Fibroblast of the conjunctiva (primary cell): ENCODE measurements at regions not wholly inside any gene's neighbourhood (a gene's known extent, or its start where the extent isn't known, plus 50 kb on each side); places are given as distances from the start of the nearest gene placed in this dataset.
"Not testable (repeated sequence)": the region's sequence is repeated elsewhere in the genome, so short reads cannot be mapped to it uniquely, and the experiment has no call there.

Source experiments
- DNase-seq: peaks from one replicate; pipeline ENCODE4 v3.0.0-alpha.2; 2010; ENCODE audit warnings: low read depth

- not testable (repeated sequence) for DNase-seq
Measured at GRCh38 chr16:46387720-46388119, 233.5 kb downstream of the SHCBP1 start.

GRCh38 chr16:46386805-46387620 lies 234.2 kb downstream of the SHCBP1 start:
- DNase-seq = not testable (repeated sequence)

- not testable (repeated sequence) for DNase-seq
Measured at GRCh38 chr16:46386110-46386771, 234.9 kb downstream of the SHCBP1 start.

GRCh38 chr16:46384285-46385061 lies 236.7 kb downstream of the SHCBP1 start:
- DNase-seq = not testable (repeated sequence)

- not testable (repeated sequence) for DNase-seq
Measured at GRCh38 chr16:46383581-46383980, 237.6 kb downstream of the SHCBP1 start.

GRCh38 chr16:46382791-46383541 lies 238.2 kb downstream of the SHCBP1 start:
- not testable (repeated sequence) for DNase-seq

GRCh38 chr16:46382079-46382478 lies 239.1 kb downstream of the SHCBP1 start:
- not testable (repeated sequence) for DNase-seq

GRCh38 chr16:46381344-46381743 lies 239.8 kb downstream of the SHCBP1 start:
- not testable (repeated sequence) for DNase-seq
